HCT116 (cell line): ENCODE measurements at regions not wholly inside any gene's neighbourhood (a gene's known extent, or its start where the extent isn't known, plus 50 kb on each side); places are given as distances from the start of the nearest gene placed in this dataset.
"Not testable (repeated sequence)": the region's sequence is repeated elsewhere in the genome, so short reads cannot be mapped to it uniquely, and the experiment has no call there.

Experiments
- ATAC-seq: fragments of 200-7000 bp; cut with Tn5 transposase; 2 replicates; pipeline ENCODE4 v1.9.1; 2020; ENCODE audit warnings: mild to moderate bottlenecking, moderate library complexity
- BruUV-seq: library from RNA; stranded (reverse); fragments of 400-500 nt; replicated peaks from 2 replicates; lab custom pipeline; 2021; lab: Mats Ljungman, UMichigan
- CTCF ChIA-PET: fragments of 300-600 bp; sonication (Branson Sonifier 250); formaldehyde crosslinking; loops from one replicate; lab custom pipeline; 2021; ENCODE audit warnings: antibody characterized with exemption; lab: Charles Lee
- POLR2A ChIA-PET: fragments of 300-600, 350-600 bp; sonication (Branson Sonifier 250); formaldehyde crosslinking; loops from one replicate; lab custom pipeline; 2021; ENCODE audit warnings: antibody characterized with exemption; lab: Charles Lee
- RAD21 ChIA-PET, 2 experiments: fragments of 300-600 bp; sonication (Branson Sonifier 250); formaldehyde crosslinking; loops; one replicate each; lab custom pipeline; 2023; ENCODE audit warnings: low total read pairs in 2 of 2; ENCODE audit not compliant: uncharacterized antibody in 2 of 2, unreplicated experiment in 2 of 2, low non-redundant PET in 1 of 2; lab: Charles Lee
- DNase-seq: peaks from one replicate; pipeline ENCODE4 v3.0.0-alpha.2; 2010; ENCODE audit warnings: low read depth, low spot score
- H2AFZ ChIP-seq: fragments of 200-600 bp; shearing (Covaris generic), sonication (generic); 2 replicates; pipeline ENCODE4 v1.6.1; 2017; ENCODE audit warnings: low read depth, mixed run types, mixed read lengths, antibody characterized with exemption, low read length; ENCODE audit not compliant: poor library complexity, severe bottlenecking
- H3K27ac ChIP-seq: 2 replicates; pipeline ENCODE4 v1.5.1; 2012; ENCODE audit warnings: low read depth, low read length
- H3K27me3 ChIP-seq: fragments of 200-600 bp; sonication (generic); 2 replicates; pipeline ENCODE4 v1.6.1; 2016; ENCODE audit warnings: mixed run types, low read length, mixed read lengths; ENCODE audit not compliant: insufficient read depth
- H3K36me3 ChIP-seq, 2 experiments: fragments of 200-500 bp in 1 of 2; fragments of 200-600 bp in 1 of 2; sonication (Bioruptor generic) in 1 of 2; sonication (generic) in 1 of 2; 2 replicates each; pipeline versions ENCODE4 v1.5.1 to v1.6.1; 2014 to 2016; ENCODE audit warnings: low read length in 2 of 2, inconsistent platforms in 1 of 2, mixed read lengths in 1 of 2, mixed run types in 1 of 2; ENCODE audit not compliant: insufficient read depth in 2 of 2, control insufficient read depth in 1 of 2
- H3K4me1 ChIP-seq, 2 experiments: fragments of 200-600 bp in 1 of 2; sonication (generic) in 1 of 2; 2 replicates each; pipeline versions ENCODE4 v1.5.1 to v1.6.1; 2012 to 2017; ENCODE audit warnings: low read length in 2 of 2, inconsistent platforms in 1 of 2, mild to moderate bottlenecking in 1 of 2, mixed read lengths in 1 of 2, mixed run types in 1 of 2, moderate library complexity in 1 of 2; ENCODE audit not compliant: insufficient read depth in 2 of 2, control insufficient read depth in 1 of 2
- H3K4me2 ChIP-seq: fragments of 200-600 bp; sonication (generic); 2 replicates; pipeline ENCODE4 v1.6.1; 2017; ENCODE audit warnings: mixed run types, low read length, mixed read lengths
- H3K4me3 ChIP-seq, 2 experiments: fragments of 200-600 bp in 1 of 2; sonication (generic) in 1 of 2; replicated peaks in 1 of 2; 2 replicates each; pipeline ENCODE4 v1.5.1; 2011 to 2016; ENCODE audit warnings: low read length in 2 of 2, control low read depth in 1 of 2, low read depth in 1 of 2, mild to moderate bottlenecking in 1 of 2, mixed read lengths in 1 of 2, mixed run types in 1 of 2
- H3K79me2 ChIP-seq: fragments of 200-600 bp; sonication (generic); 2 replicates; pipeline ENCODE4 v1.6.1; 2017; ENCODE audit warnings: mild to moderate bottlenecking, mixed run types, low read length, moderate library complexity, mixed read lengths; ENCODE audit not compliant: insufficient read depth
- H3K9ac ChIP-seq: fragments of 200-600 bp; sonication (generic); 2 replicates; pipeline ENCODE4 v1.6.1; 2016; ENCODE audit warnings: low read length, mixed read lengths
- H3K9me2 ChIP-seq: fragments of 200-600 bp; sonication (generic), shearing (Covaris generic); 2 replicates; pipeline ENCODE4 v1.6.1; 2017; ENCODE audit warnings: mixed run types, mild to moderate bottlenecking, moderate library complexity; ENCODE audit not compliant: insufficient read depth
- H3K9me3 ChIP-seq, 2 experiments: fragments of 200-500 bp in 1 of 2; fragments of 200-600 bp in 1 of 2; sonication (Bioruptor generic) in 1 of 2; sonication (generic) in 1 of 2; 2 replicates each; pipeline ENCODE4 v1.6.1; 2014 to 2017; ENCODE audit warnings: low read length in 2 of 2, mixed read lengths in 2 of 2, inconsistent platforms in 1 of 2, low read depth in 1 of 2, mild to moderate bottlenecking in 1 of 2, mixed run types in 1 of 2, moderate library complexity in 1 of 2; ENCODE audit not compliant: control insufficient read depth in 1 of 2, insufficient read depth in 1 of 2
- H4K20me1 ChIP-seq: fragments of 200-600 bp; sonication (generic), shearing (Covaris generic); 2 replicates; pipeline ENCODE4 v1.6.1; 2017; ENCODE audit warnings: mixed run types, mild to moderate bottlenecking, moderate library complexity; ENCODE audit not compliant: insufficient read depth
- CBX3 ChIP-seq: IDR thresholded peaks from 2 replicates; pipeline ENCODE4 v1.6.1; 2012; ENCODE audit warnings: low read depth
- CEBPB ChIP-seq: IDR thresholded peaks from 2 replicates; pipeline ENCODE4 v1.6.1; 2012; ENCODE audit warnings: low read depth
- ELF1 ChIP-seq: IDR thresholded peaks from 2 replicates; pipeline ENCODE4 v1.6.1; 2012; ENCODE audit warnings: low read depth, borderline replicate concordance
- EZH2 ChIP-seq: fragments of 200-600 bp; sonication (generic); IDR thresholded peaks from 2 replicates; pipeline ENCODE4 v1.6.1; 2017; ENCODE audit warnings: antibody characterized with exemption, mixed run types
- EZH2phosphoT487 ChIP-seq: fragments of 200-600 bp; IDR thresholded peaks from 2 replicates; pipeline ENCODE4 v1.6.1; 2018; ENCODE audit warnings: antibody characterized with exemption, borderline replicate concordance
- JUND ChIP-seq: IDR thresholded peaks from 2 replicates; pipeline ENCODE4 v1.6.1; 2012
- MAX ChIP-seq: IDR thresholded peaks from 2 replicates; pipeline ENCODE4 v1.6.1; 2012
- POLR2AphosphoS5 ChIP-seq: IDR thresholded peaks from 2 replicates; pipeline ENCODE4 v1.6.1; 2011; ENCODE audit warnings: mild to moderate bottlenecking, low read depth, low read length, moderate library complexity
- RAD21 ChIP-seq: IDR thresholded peaks from 2 replicates; pipeline ENCODE4 v1.6.1; 2012; ENCODE audit warnings: low read depth, mild to moderate bottlenecking
- SIN3A ChIP-seq: IDR thresholded peaks from 2 replicates; pipeline ENCODE4 v1.6.1; 2012; ENCODE audit warnings: low read depth
- SP1 ChIP-seq: IDR thresholded peaks from 2 replicates; pipeline ENCODE4 v1.6.1; 2012; ENCODE audit warnings: low read depth
- TCF7L2 ChIP-seq: IDR thresholded peaks from 2 replicates; pipeline ENCODE4 v1.7.0; 2011; ENCODE audit warnings: borderline replicate concordance, inconsistent platforms; ENCODE audit not compliant: insufficient read depth, insufficient read length; ENCODE audit errors: extremely low read depth
- YY1 ChIP-seq: IDR thresholded peaks from 2 replicates; pipeline ENCODE4 v1.6.1; 2011; ENCODE audit warnings: low read length, low read depth, moderate library complexity, mild to moderate bottlenecking; ENCODE audit not compliant: insufficient replicate concordance; ENCODE audit errors: extremely low read depth
- ZBTB33 ChIP-seq: IDR thresholded peaks from 2 replicates; pipeline ENCODE4 v1.6.1; 2011; ENCODE audit warnings: mild to moderate bottlenecking, low read length, moderate library complexity; ENCODE audit not compliant: insufficient replicate concordance; ENCODE audit errors: extremely low read depth
- ZFX ChIP-seq: fragments of 450-650 bp; IDR thresholded peaks from 2 replicates; pipeline ENCODE4 v1.6.1; 2017
- intact Hi-C: fragments of 100-400 bp; cut with micrococcal nuclease; formaldehyde crosslinking; loops from 2 replicates; pipeline ENCODE4 v1.10.0; 2022
- TF ChIP-seq, protein P1 (sequence below): IDR thresholded peaks from 2 replicates; pipeline ENCODE4 v1.6.1; 2012

DNA sequence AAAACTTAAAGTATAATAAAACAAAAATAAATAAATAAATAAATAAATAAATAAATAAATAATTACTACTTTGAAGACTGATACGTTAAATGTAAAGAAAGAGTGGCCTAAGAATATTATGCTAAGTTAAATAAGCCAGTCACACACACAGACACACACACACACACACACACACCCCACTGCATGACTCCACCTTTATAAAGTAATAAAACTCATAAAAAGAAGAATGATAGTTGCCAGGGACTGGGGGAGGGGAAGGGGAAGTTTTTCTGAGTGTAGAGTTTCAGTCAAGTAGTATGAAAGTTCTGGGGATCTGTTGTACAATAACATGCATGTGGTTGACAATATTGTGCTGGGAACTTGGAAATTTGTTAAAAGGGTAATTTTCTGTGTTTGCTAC is 1237.5 kb upstream of the GYPC start:
- H2AFZ ChIP-seq, result no peak overlapping the region
- CTCF ChIA-PET, result no interaction called here
- intact Hi-C loops, result no loop called here
- no peak for DNase-seq
- RAD21 ChIA-PET, result no interaction called here
- no peak overlapping the region for H3K27ac ChIP-seq
- no peaks in the 10 kb centered on the region for H3K79me2 ChIP-seq
- BruUV-seq, result no TSS peak
- H3K9me2 ChIP-seq, result no peaks in the 10 kb centered on the region
- H3K4me2 ChIP-seq, result no peak overlapping the region
- no peaks in the 10 kb centered on the region for H3K36me3 ChIP-seq
- H3K27me3 ChIP-seq, result no peaks in the 10 kb centered on the region
- no peak overlapping the region for H3K4me3 ChIP-seq
- POLR2A ChIA-PET, result no interaction called here
- peaks cover 0 to 13% of the 10 kb centered on the region in 2 experiments; a peak in 2 of 4 replicates for H3K9me3 ChIP-seq
- H4K20me1 ChIP-seq, result no peaks in the 10 kb centered on the region
- no peaks in the 10 kb centered on the region for H3K4me1 ChIP-seq
- no peak for TF ChIP-seq ZFX
- no peak for TF ChIP-seq MAX
- no peak for TF ChIP-seq SP1
- no peak for TF ChIP-seq SIN3A
- TF ChIP-seq ELF1, result no peak
- no peak for TF ChIP-seq POLR2AphosphoS5
- TF ChIP-seq EZH2, result no peak
- no peak for TF ChIP-seq YY1
- no peak for TF ChIP-seq CBX3
- TF ChIP-seq, protein P1, sequence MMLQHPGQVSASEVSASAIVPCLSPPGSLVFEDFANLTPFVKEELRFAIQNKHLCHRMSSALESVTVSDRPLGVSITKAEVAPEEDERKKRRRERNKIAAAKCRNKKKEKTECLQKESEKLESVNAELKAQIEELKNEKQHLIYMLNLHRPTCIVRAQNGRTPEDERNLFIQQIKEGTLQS, result no peak
- TF ChIP-seq ZBTB33, result no peak
- TF ChIP-seq EZH2phosphoT487, result no peak
- no peak for TF ChIP-seq RAD21
- TF ChIP-seq CEBPB, result no peak
- TF ChIP-seq TCF7L2, result no peak
- TF ChIP-seq JUND, result no peak
- H3K9ac ChIP-seq, result no peak overlapping the region
- no peak for ATAC-seq

GRCh38 chr2:125422198-125422770 is 1233.7 kb upstream of the GYPC start:
- ATAC-seq, DNase-seq, H3K27me3 ChIP-seq, BruUV-seq, POLR2A ChIA-PET, H3K4me2 ChIP-seq, H3K9me2 ChIP-seq, intact Hi-C loops, H3K79me2 ChIP-seq, H3K9me3 ChIP-seq, RAD21 ChIA-PET, H3K27ac ChIP-seq, H2AFZ ChIP-seq, H3K9ac ChIP-seq, H4K20me1 ChIP-seq, H3K4me1 ChIP-seq, H3K36me3 ChIP-seq, CTCF ChIA-PET, H3K4me3 ChIP-seq: not testable (repeated sequence)
